Testis (tissue), 2 donors: ENCODE measurements at regions not wholly inside any gene's neighbourhood (a gene's known extent, or its start where the extent isn't known, plus 50 kb on each side); places are given as distances from the start of the nearest gene placed in this dataset.
"Not testable (repeated sequence)": the region's sequence is repeated elsewhere in the genome, so short reads cannot be mapped to it uniquely, and the experiment has no call there.

ENCODE experiments used
- POLR2A ChIP-seq: fragments of 450-650 bp; IDR thresholded peaks from one replicate; pipeline ENCODE4 v1.6.1; 2017; ENCODE audit warnings: antibody characterized with exemption, mild to moderate bottlenecking, moderate library complexity
- TF ChIP-seq, protein P1 (sequence below), 3 experiments: fragments of 450-650 bp in 2 of 3; fragments of 200-600 bp in 1 of 3; sonication (generic) in 1 of 3; IDR thresholded peaks; one replicate each; pipeline ENCODE4 v1.5.1; 2016 to 2019; ENCODE audit warnings: antibody characterized with exemption in 3 of 3, mild to moderate bottlenecking in 2 of 3, moderate library complexity in 1 of 3

DNA sequence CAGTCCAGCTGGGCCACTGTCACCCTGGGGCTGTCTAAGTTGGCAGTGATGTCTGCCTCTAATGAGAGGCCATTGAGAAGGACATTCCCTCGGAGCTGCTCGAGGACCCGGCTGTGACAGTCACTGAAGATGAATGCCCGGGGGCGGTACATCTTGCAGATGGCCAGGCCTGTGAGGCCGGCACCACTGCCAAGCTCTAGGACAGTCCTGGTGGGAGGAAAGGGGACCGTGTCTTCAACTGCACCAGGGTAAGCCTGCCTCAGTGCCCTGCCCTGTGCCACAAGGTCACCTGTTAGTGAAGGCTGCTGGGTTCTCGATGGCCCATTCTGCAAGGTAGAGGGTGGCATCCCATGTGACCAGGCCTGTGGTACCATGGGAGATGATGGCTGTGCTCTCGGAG, 236.6 kb upstream of the FRG2C start:
- TF ChIP-seq POLR2A: not testable (repeated sequence)
- TF ChIP-seq, protein P1, sequence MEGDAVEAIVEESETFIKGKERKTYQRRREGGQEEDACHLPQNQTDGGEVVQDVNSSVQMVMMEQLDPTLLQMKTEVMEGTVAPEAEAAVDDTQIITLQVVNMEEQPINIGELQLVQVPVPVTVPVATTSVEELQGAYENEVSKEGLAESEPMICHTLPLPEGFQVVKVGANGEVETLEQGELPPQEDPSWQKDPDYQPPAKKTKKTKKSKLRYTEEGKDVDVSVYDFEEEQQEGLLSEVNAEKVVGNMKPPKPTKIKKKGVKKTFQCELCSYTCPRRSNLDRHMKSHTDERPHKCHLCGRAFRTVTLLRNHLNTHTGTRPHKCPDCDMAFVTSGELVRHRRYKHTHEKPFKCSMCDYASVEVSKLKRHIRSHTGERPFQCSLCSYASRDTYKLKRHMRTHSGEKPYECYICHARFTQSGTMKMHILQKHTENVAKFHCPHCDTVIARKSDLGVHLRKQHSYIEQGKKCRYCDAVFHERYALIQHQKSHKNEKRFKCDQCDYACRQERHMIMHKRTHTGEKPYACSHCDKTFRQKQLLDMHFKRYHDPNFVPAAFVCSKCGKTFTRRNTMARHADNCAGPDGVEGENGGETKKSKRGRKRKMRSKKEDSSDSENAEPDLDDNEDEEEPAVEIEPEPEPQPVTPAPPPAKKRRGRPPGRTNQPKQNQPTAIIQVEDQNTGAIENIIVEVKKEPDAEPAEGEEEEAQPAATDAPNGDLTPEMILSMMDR (IDR thresholded peaks at IDR 0.05): not testable (repeated sequence)
